IMR-90 (cell line): ENCODE measurements at regions not wholly inside any gene's neighbourhood (a gene's known extent, or its start where the extent isn't known, plus 50 kb on each side); places are given as distances from the start of the nearest gene placed in this dataset.
A peak's percentile ranks its signal among the peaks of the same experiment; 100 is the strongest.

Experiments used
- ATAC-seq: fragments of 200-7000 bp; cut with Tn5 transposase; 2 replicates; pipeline ENCODE4 v1.9.1; 2020; ENCODE audit warnings: low read depth, mild to moderate bottlenecking, moderate library complexity
- BruUV-seq: library from RNA; stranded (reverse); fragments of 400-500 nt; replicated peaks from 2 replicates; lab custom pipeline; 2021; lab: Mats Ljungman, UMichigan
- CTCF ChIA-PET: fragments of 300-600 bp; formaldehyde crosslinking; extraction: SDS; loops from one replicate; lab custom pipeline; 2021; ENCODE audit warnings: antibody characterized with exemption; lab: Yijun Ruan, JAX
- POLR2A ChIA-PET: fragments of 300-600 bp; sonication (Branson Sonifier 250); formaldehyde crosslinking; loops from one replicate; lab custom pipeline; 2022; ENCODE audit warnings: antibody characterized with exemption; ENCODE audit not compliant: unreplicated experiment; lab: Charles Lee
- DNase-seq: peaks from one replicate; pipeline ENCODE4 v3.0.0; 2013
- H2AFZ ChIP-seq: replicated peaks from 2 replicates; pipeline ENCODE3; 2013; ENCODE audit warnings: low read length, mild to moderate bottlenecking; ENCODE audit not compliant: poor library complexity
- H2AK5ac ChIP-seq: 2 replicates; pipeline ENCODE4 v1.6.1; 2013; ENCODE audit warnings: low read depth, low read length, inconsistent platforms
- H2AK9ac ChIP-seq: replicated peaks from 2 replicates; pipeline ENCODE3; 2013; ENCODE audit warnings: mild to moderate bottlenecking, low read depth, low read length, moderate library complexity; ENCODE audit not compliant: poor library complexity
- H2BK120ac ChIP-seq: 2 replicates; pipeline ENCODE4 v1.6.1; 2013; ENCODE audit warnings: low read depth, low read length, inconsistent platforms
- H2BK15ac ChIP-seq: 3 replicates; pipeline ENCODE4 v1.6.1; 2013; ENCODE audit warnings: low read depth, low read length, inconsistent platforms
- H2BK20ac ChIP-seq: 2 replicates; pipeline ENCODE4 v1.6.1; 2013; ENCODE audit warnings: low read depth, mild to moderate bottlenecking, inconsistent platforms, low read length, moderate library complexity
- H2BK5ac ChIP-seq: 2 replicates; pipeline ENCODE4 v1.6.1; 2013; ENCODE audit warnings: mild to moderate bottlenecking, low read depth, low read length, inconsistent platforms; ENCODE audit not compliant: poor library complexity, severe bottlenecking
- H3K14ac ChIP-seq: replicated peaks from 2 replicates; pipeline ENCODE4 v1.6.1; 2013; ENCODE audit warnings: low read depth, low read length, inconsistent platforms
- H3K18ac ChIP-seq: 2 replicates; pipeline ENCODE4 v1.6.1; 2013; ENCODE audit warnings: low read depth, low read length, control low read depth
- H3K23ac ChIP-seq: 2 replicates; pipeline ENCODE4 v1.6.1; 2013; ENCODE audit warnings: low read depth, low read length, inconsistent platforms
- H3K27ac ChIP-seq: 2 replicates; pipeline ENCODE4 v1.5.1; 2013; ENCODE audit warnings: mild to moderate bottlenecking, control low read depth, low read length; ENCODE audit not compliant: insufficient read depth
- H3K27me3 ChIP-seq: 2 replicates; pipeline ENCODE4 v1.6.1; 2013; ENCODE audit warnings: low read length; ENCODE audit not compliant: control insufficient read depth, insufficient read depth
- H3K36me3 ChIP-seq: 2 replicates; pipeline ENCODE4 v1.6.1; 2013; ENCODE audit warnings: low read length, mixed read lengths; ENCODE audit not compliant: control insufficient read depth, insufficient read depth
- H3K4ac ChIP-seq: 2 replicates; pipeline ENCODE4 v1.6.1; 2013; ENCODE audit warnings: low read depth, low read length, inconsistent platforms
- H3K4me1 ChIP-seq: 2 replicates; pipeline ENCODE4 v1.6.1; 2013; ENCODE audit warnings: low read length, mixed read lengths; ENCODE audit not compliant: control insufficient read depth, insufficient read depth
- H3K4me2 ChIP-seq: 2 replicates; pipeline ENCODE4 v1.6.1; 2013; ENCODE audit warnings: low read depth, mild to moderate bottlenecking, control low read depth, low read length, moderate library complexity
- H3K4me3 ChIP-seq: 2 replicates; pipeline ENCODE4 v1.5.1; 2013; ENCODE audit warnings: low read depth, mild to moderate bottlenecking, control low read depth, low read length, moderate library complexity; ENCODE audit not compliant: insufficient read depth
- H3K56ac ChIP-seq: 2 replicates; pipeline ENCODE4 v1.6.1; 2013; ENCODE audit warnings: low read length, inconsistent platforms; ENCODE audit not compliant: insufficient read depth; ENCODE audit errors: extremely low read depth
- H3K79me1 ChIP-seq, 2 experiments: 2 replicates each; pipeline ENCODE4 v1.6.1; 2013; ENCODE audit warnings: low read length in 2 of 2, inconsistent platforms in 1 of 2, low read depth in 1 of 2
- H3K9ac ChIP-seq: 2 replicates; pipeline ENCODE4 v1.6.1; 2013; ENCODE audit warnings: low read depth, low read length, control low read depth
- H3K9me1 ChIP-seq: 2 replicates; pipeline ENCODE4 v1.6.1; 2013; ENCODE audit warnings: low read length, inconsistent platforms; ENCODE audit not compliant: insufficient read depth
- H3K9me3 ChIP-seq: 2 replicates; pipeline ENCODE4 v1.6.1; 2013; ENCODE audit warnings: low read length; ENCODE audit not compliant: control insufficient read depth, insufficient read depth
- H4K20me1 ChIP-seq: 2 replicates; pipeline ENCODE4 v1.6.1; 2013; ENCODE audit warnings: low read length, inconsistent platforms; ENCODE audit not compliant: insufficient read depth
- H4K5ac ChIP-seq: 2 replicates; pipeline ENCODE4 v1.6.1; 2013; ENCODE audit warnings: mild to moderate bottlenecking, low read depth, low read length, control low read depth
- H4K8ac ChIP-seq, 2 experiments: 2 replicates each; pipeline ENCODE4 v1.6.1; 2013; ENCODE audit warnings: low read depth in 2 of 2, low read length in 2 of 2, control low read depth in 1 of 2, inconsistent platforms in 1 of 2
- H4K91ac ChIP-seq: 2 replicates; pipeline ENCODE4 v1.6.1; 2013; ENCODE audit warnings: low read depth, low read length, inconsistent platforms; ENCODE audit not compliant: insufficient read depth
- CEBPB ChIP-seq: IDR thresholded peaks from 2 replicates; pipeline ENCODE4 v1.6.1; 2012; ENCODE audit warnings: low read depth, low read length, improper control_type of control experiment
- CTCF ChIP-seq: conservative IDR thresholded peaks from 2 replicates; pipeline ENCODE4 v1.5.1; 2012; ENCODE audit warnings: mild to moderate bottlenecking, low read depth, low read length, improper control_type of control experiment
- ELK1 ChIP-seq: fragments of 150-350 bp; IDR thresholded peaks from 2 replicates; pipeline ENCODE4 v1.6.1; 2016; ENCODE audit warnings: low read depth, mild to moderate bottlenecking, low read length, moderate library complexity, borderline replicate concordance
- MAZ ChIP-seq: IDR thresholded peaks from 2 replicates; pipeline ENCODE4 v1.6.1; 2012; ENCODE audit warnings: low read depth, mild to moderate bottlenecking, low read length, improper control_type of control experiment, moderate library complexity, borderline replicate concordance
- NFE2L2 ChIP-seq: fragments of 150-350 bp; IDR thresholded peaks from 2 replicates; pipeline ENCODE4 v1.6.1; 2016; ENCODE audit warnings: low read depth, mild to moderate bottlenecking, low read length
- POLR2A ChIP-seq: IDR thresholded peaks from 2 replicates; pipeline ENCODE4 v1.6.1; 2012; ENCODE audit warnings: mild to moderate bottlenecking, low read depth, low read length
- RAD21 ChIP-seq: IDR thresholded peaks from 2 replicates; pipeline ENCODE4 v1.6.1; 2012; ENCODE audit warnings: low read length, improper control_type of control experiment
- RCOR1 ChIP-seq: IDR thresholded peaks from 2 replicates; pipeline ENCODE4 v1.6.1; 2012; ENCODE audit warnings: mild to moderate bottlenecking, low read length, improper control_type of control experiment; ENCODE audit not compliant: insufficient replicate concordance
- USF2 ChIP-seq: fragments of 150-350 bp; IDR thresholded peaks from 2 replicates; pipeline ENCODE4 v1.6.1; 2017; ENCODE audit warnings: mild to moderate bottlenecking, antibody characterized with exemption, low read length, low read depth
- WGBS, 2 experiments: methylation state at CpG; one replicate each; pipeline versions ENCODE4 v1.1.5 to v1.1.7; 2013; ENCODE audit warnings: missing lambda C conversion rate in 2 of 2; ENCODE audit not compliant: insufficient read length in 1 of 2; ENCODE audit errors: extremely low coverage in 2 of 2; 5-methylcytosine and 5-hydroxymethylcytosine counted together
- dilution Hi-C: fragments of 300-500 bp; cut with HindIII; formaldehyde crosslinking; loops from one replicate; pipeline ENCODE4 v1.14.3; 2018; ENCODE audit warnings: low sequenced_read_pairs; ENCODE audit not compliant: unreplicated experiment
- in situ Hi-C: fragments of 300-500 bp; cut with MboI; formaldehyde crosslinking; loops from 3 replicates; pipeline ENCODE4 v1.14.3; 2019; ENCODE audit warnings: low sequenced_read_pairs, inconsistent platforms, mixed read lengths
- intact Hi-C: fragments of 100-400 bp; cut with micrococcal nuclease; formaldehyde crosslinking; loops from 2 replicates; pipeline ENCODE4 v1.10.0; 2022

GRCh38 chr5:34578962-34579361 is 77.2 kb upstream of the RAI14 start:
- H3K36me3 ChIP-seq: no peaks in the 10 kb centered on the region
- dilution Hi-C loops: no loop called here

More at GRCh38 chr5:34578962-34579361, 77.2 kb upstream of the RAI14 start:
- ATAC-seq: no peak
- H3K9ac ChIP-seq: no peak overlapping the region
- no peaks in the 10 kb centered on the region for H3K27me3 ChIP-seq
- H3K4me2 ChIP-seq: no peak overlapping the region
- no peak overlapping the region for H2AK9ac ChIP-seq
- TF ChIP-seq POLR2A: no peak
- no peak for TF ChIP-seq NFE2L2
- TF ChIP-seq RCOR1: no peak
- no peak for TF ChIP-seq USF2
- no peak for TF ChIP-seq CTCF
- no peak for TF ChIP-seq MAZ
- no peak for TF ChIP-seq RAD21
- TF ChIP-seq CEBPB: no peak
- TF ChIP-seq ELK1: no peak
- no CpG with 5 or more reads among the region's 1 CpG for WGBS, 2 experiments
- H3K18ac ChIP-seq: no peak overlapping the region
- H4K5ac ChIP-seq: no peak overlapping the region
- peak overlapping the region; percentile 62; the same call in 1 of the 2 replicates for H2BK120ac ChIP-seq
- no peaks in the 10 kb centered on the region for H4K20me1 ChIP-seq
- peaks cover 11% of the 10 kb centered on the region; the same call in 1 of the 2 replicates for H3K9me1 ChIP-seq
- in situ Hi-C loops: no loop called here
- peak overlapping the region; percentile 89 for H2AK5ac ChIP-seq
- no peak overlapping the region for H2BK5ac ChIP-seq
- no TSS peak for BruUV-seq
- H2BK20ac ChIP-seq: peak overlapping the region; percentile 23; the same call in 1 of the 2 replicates
- H3K27ac ChIP-seq: no peak overlapping the region
- H4K8ac ChIP-seq: no peak overlapping the region
- peaks cover 10% of the 10 kb centered on the region for H3K4me1 ChIP-seq
- 0 out of 4 replicates have a peak, but pooled peaks cover 0 to 3% of the 10 kb centered on the region in 2 experiments for H3K79me1 ChIP-seq
- DNase-seq: no peak
- H3K23ac ChIP-seq: no peak overlapping the region
- intact Hi-C loops: no loop called here
- H3K56ac ChIP-seq: no peak overlapping the region
- peak overlapping the region; percentile 64 for H3K4ac ChIP-seq
- no peak overlapping the region for H3K4me3 ChIP-seq
- ChIA-PET CTCF (no interaction called here), POLR2A (interaction anchor here (0.6 kb wide), 1 partner anchor 77 kb away, joined by 3 read pairs; the partner anchor contains the start of gene RAI14)
- no peak overlapping the region; the same call in 1 of the 2 replicates for H3K14ac ChIP-seq
- H2AFZ ChIP-seq: no peak overlapping the region
- H3K9me3 ChIP-seq: 0 out of 2 replicates have a peak, but pooled peaks cover 2% of the 10 kb centered on the region
- peak overlapping the region; percentile 44 for H4K91ac ChIP-seq
- H2BK15ac ChIP-seq: 0 out of 3 replicates have a peak overlapping the region, but pooled peaks have one; percentile 80
